Omental fat pad (tissue), 3 donors: ENCODE measurements at regions not wholly inside any gene's neighbourhood (a gene's known extent, or its start where the extent isn't known, plus 50 kb on each side); places are given as distances from the start of the nearest gene placed in this dataset.
A peak's percentile ranks its signal among the peaks of the same experiment; 100 is the strongest.

Experiments used
- ATAC-seq: fragments of 150-250 bp; one replicate; pipeline ENCODE4 v1.9.1; 2016; ENCODE audit warnings: mild to moderate bottlenecking, moderate library complexity; ENCODE audit not compliant: low FRiP score
- DNase-seq: peaks from one replicate; pipeline ENCODE4 v3.0.0-alpha.2; 2019; ENCODE audit warnings: low spot score
- CTCF ChIP-seq, 3 donors: fragments of 450-650 bp; IDR thresholded peaks; one replicate each; pipeline ENCODE4 v1.5.1; 2016 to 2017; ENCODE audit warnings: antibody characterized with exemption in 3 of 3, mild to moderate bottlenecking in 3 of 3, moderate library complexity in 2 of 3

GRCh38 chr2:200750323-200750910, 61.3 kb upstream of the BZW1 start:
- TF ChIP-seq CTCF (IDR thresholded peaks at IDR 0.05): no peak
- no peak for DNase-seq
- ATAC-seq: no peak

GRCh38 chr2:200751786-200752185, 59.9 kb upstream of the BZW1 start:
- ATAC-seq (no peak), DNase-seq (no peak)
- TF ChIP-seq CTCF (IDR thresholded peaks at IDR 0.05): no peak

GRCh38 chr2:200752332-200752731, 59.4 kb upstream of the BZW1 start:
- no peak for ATAC-seq
- no peak for DNase-seq
- no peak for TF ChIP-seq CTCF (IDR thresholded peaks at IDR 0.05)

GRCh38 chr2:200752835-200753234, 58.9 kb upstream of the BZW1 start:
- ATAC-seq (no peak), DNase-seq (no peak)
- TF ChIP-seq CTCF (IDR thresholded peaks at IDR 0.05): no peak

- TF ChIP-seq CTCF (IDR thresholded peaks at IDR 0.05): no peak
- ATAC-seq: peak; percentile 96
- no peak for DNase-seq
These were observed 54.9 kb upstream of the BZW1 start for GRCh38 chr2:200756618-200757321.

GRCh38 chr2:200757399-200757798, 54.3 kb upstream of the BZW1 start:
- ATAC-seq (no peak), DNase-seq (no peak)
- no peak for TF ChIP-seq CTCF (IDR thresholded peaks at IDR 0.05)

- DNase-seq (no peak), ATAC-seq (no peak)
- no peak for TF ChIP-seq CTCF (IDR thresholded peaks at IDR 0.05)
These were observed 53.4 kb upstream of the BZW1 start for GRCh38 chr2:200758341-200758740.
